ENCODE measurements at regions not wholly inside any gene's neighbourhood (a gene's known extent, or its start where the extent isn't known, plus 50 kb on each side); places are given as distances from the start of the nearest gene placed in this dataset.

DNA sequence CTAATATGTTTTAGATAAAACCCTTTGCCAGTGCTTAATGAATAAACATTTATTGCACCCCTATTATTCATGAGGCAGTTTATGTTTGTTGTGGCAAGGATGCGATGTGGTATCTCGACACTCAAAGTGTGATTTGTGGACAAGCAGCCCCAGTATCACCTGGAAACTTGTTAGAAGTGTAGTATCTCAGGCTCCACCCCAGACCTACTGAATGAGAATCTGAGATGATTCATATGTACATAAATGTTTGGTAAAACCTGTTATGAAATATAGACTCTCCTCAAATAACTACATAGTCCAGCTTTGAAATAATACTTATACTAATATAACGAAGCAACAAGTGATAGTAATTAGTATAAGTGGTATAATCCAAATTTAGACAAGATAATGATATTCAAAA is 914.8 kb downstream of the TUSC7 start:
- Mint-ChIP-seq H3K9me3 (peaks cover 20% of the 10 kb centered on the region), H3K36me3 (no peaks in the 10 kb centered on the region)

GRCh38 chr3:117625174-117625573 is 915.6 kb downstream of the TUSC7 start:
- H3K36me3 Mint-ChIP-seq, result no peaks in the 10 kb centered on the region
- peaks cover 23% of the 10 kb centered on the region for H3K9me3 Mint-ChIP-seq
- H3K4me3 Mint-ChIP-seq, result no peak overlapping the region
- no peak overlapping the region for H3K27ac Mint-ChIP-seq
- ATAC-seq (no peak), DNase-seq (ENCODE audit: low spot score in 2 of 2) (no peak)
- H3K4me1 Mint-ChIP-seq, result no peaks in the 10 kb centered on the region

More for the DNA sequence above, 914.8 kb downstream of the TUSC7 start:
- Mint-ChIP-seq H3K4me3 (no peak overlapping the region), H3K4me1 (no peaks in the 10 kb centered on the region), H3K27ac (no peak overlapping the region)
- DNase-seq (ENCODE audit: low spot score in 2 of 2), result no peak
- no peak for ATAC-seq

GRCh38 chr3:117626577-117626976 is 917.0 kb downstream of the TUSC7 start:
- Mint-ChIP-seq H3K36me3 (no peaks in the 10 kb centered on the region), H3K9me3 (peaks cover 23% of the 10 kb centered on the region), H3K27ac (no peak overlapping the region), H3K4me3 (no peak overlapping the region), H3K4me1 (no peaks in the 10 kb centered on the region)
- DNase-seq (ENCODE audit: low spot score in 2 of 2) (no peak), ATAC-seq (no peak)

- no peak overlapping the region for H3K27ac Mint-ChIP-seq
- no peaks in the 10 kb centered on the region for H3K4me1 Mint-ChIP-seq
- DNase-seq (ENCODE audit: low spot score in 2 of 2), result no peak
- ATAC-seq, result no peak
- no peaks in the 10 kb centered on the region for H3K36me3 Mint-ChIP-seq
- H3K4me3 Mint-ChIP-seq, result no peak overlapping the region
- peaks cover 16% of the 10 kb centered on the region for H3K9me3 Mint-ChIP-seq
These were observed 919.3 kb downstream of the TUSC7 start for GRCh38 chr3:117628823-117629291.

DNA sequence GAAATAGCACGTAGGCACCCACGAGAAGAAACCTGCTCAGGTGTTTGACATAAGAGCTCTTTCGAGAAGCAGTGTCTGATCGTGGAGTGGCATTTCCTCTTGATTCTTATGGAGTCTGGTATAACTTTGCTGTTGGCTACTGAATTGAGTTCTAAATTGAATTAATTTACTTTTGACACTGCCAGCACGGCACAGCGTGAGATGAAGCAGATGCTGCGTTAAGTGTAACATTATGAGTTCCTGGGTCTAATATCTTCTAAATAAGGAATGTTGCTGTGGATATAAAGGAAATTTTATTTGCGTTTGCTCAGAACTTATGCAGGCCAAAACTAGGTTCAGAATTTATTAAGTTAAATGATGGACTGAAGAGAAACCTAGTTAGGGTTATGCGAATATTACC is 919.9 kb downstream of the TUSC7 start:
- Mint-ChIP-seq H3K27ac (no peak overlapping the region), H3K36me3 (no peaks in the 10 kb centered on the region)
- no peak for DNase-seq (ENCODE audit: low spot score in 2 of 2)

GRCh38 chr3:117630469-117630868 is 920.9 kb downstream of the TUSC7 start:
- no peaks in the 10 kb centered on the region for H3K36me3 Mint-ChIP-seq
- H3K9me3 Mint-ChIP-seq, result peaks cover 21% of the 10 kb centered on the region
- no peak overlapping the region for H3K4me3 Mint-ChIP-seq
- no peak overlapping the region for H3K27ac Mint-ChIP-seq
- ATAC-seq (no peak), DNase-seq (ENCODE audit: low spot score in 2 of 2) (no peak)
- H3K4me1 Mint-ChIP-seq, result no peaks in the 10 kb centered on the region

More for the DNA sequence above, 919.9 kb downstream of the TUSC7 start:
- Mint-ChIP-seq H3K4me3 (no peak overlapping the region), H3K4me1 (no peaks in the 10 kb centered on the region), H3K9me3 (peaks cover 16% of the 10 kb centered on the region)
- no peak for ATAC-seq

DNA sequence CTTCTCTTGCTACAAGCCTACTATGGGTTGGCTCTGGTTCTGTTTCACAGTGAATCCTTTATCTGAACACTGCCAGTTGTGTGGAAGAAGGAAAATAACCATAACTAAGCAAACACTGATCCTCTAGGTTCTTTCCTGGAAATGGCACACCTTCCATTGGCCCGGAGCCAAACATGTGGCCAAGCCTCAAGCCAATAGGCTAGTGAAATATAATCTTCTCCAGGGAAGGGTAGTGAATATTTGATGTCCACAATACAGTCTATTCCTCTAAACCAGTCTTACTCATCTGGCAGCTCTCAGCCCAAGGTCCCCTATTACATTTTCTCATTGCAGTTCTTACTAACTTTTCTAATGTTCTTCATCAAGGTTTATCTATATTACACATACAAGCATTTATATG is 921.3 kb downstream of the TUSC7 start:
- no peaks in the 10 kb centered on the region for H3K4me1 Mint-ChIP-seq
- H3K27ac Mint-ChIP-seq, result no peak overlapping the region
- no peaks in the 10 kb centered on the region for H3K36me3 Mint-ChIP-seq
- no peak overlapping the region for H3K4me3 Mint-ChIP-seq
- DNase-seq (ENCODE audit: low spot score in 2 of 2) (no peak), ATAC-seq (no peak)
- H3K9me3 Mint-ChIP-seq, result peaks cover 21% of the 10 kb centered on the region

GRCh38 chr3:117631781-117632180 is 922.2 kb downstream of the TUSC7 start:
- no peak for ATAC-seq
- Mint-ChIP-seq H3K4me1 (no peaks in the 10 kb centered on the region), H3K4me3 (no peak overlapping the region), H3K9me3 (peaks cover 18% of the 10 kb centered on the region), H3K27ac (no peak overlapping the region), H3K36me3 (no peaks in the 10 kb centered on the region)
- no peak for DNase-seq (ENCODE audit: low spot score in 2 of 2)

DNA sequence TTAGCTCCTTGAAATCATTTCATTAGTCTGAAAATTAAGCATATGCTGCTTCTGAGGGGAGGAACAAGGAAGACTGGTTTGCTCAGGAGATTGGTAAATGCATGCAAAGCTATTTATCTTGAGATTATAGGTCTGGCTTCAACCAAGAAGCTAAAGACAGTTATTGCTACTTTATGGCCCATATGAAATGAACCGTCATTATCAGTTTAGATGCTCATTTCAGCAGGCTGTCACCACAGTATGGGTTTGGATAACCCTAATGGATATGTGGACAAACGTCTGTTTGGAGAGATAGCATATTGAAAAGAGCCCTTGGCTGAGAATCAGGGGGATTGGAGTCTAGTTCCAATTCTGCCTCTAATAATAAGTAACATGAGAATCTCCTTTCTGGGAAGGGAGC is 922.6 kb downstream of the TUSC7 start:
- DNase-seq (ENCODE audit: low spot score in 2 of 2) (no peak), ATAC-seq (no peak)
- Mint-ChIP-seq H3K4me1 (no peaks in the 10 kb centered on the region), H3K9me3 (peaks cover 18% of the 10 kb centered on the region), H3K27ac (no peak overlapping the region), H3K4me3 (no peak overlapping the region), H3K36me3 (no peaks in the 10 kb centered on the region)

- H3K36me3 Mint-ChIP-seq, result no peaks in the 10 kb centered on the region
- DNase-seq (ENCODE audit: low spot score in 2 of 2), result no peak
- H3K4me3 Mint-ChIP-seq, result no peak overlapping the region
- peaks cover 17% of the 10 kb centered on the region for H3K9me3 Mint-ChIP-seq
- ATAC-seq, result no peak
- H3K4me1 Mint-ChIP-seq, result no peaks in the 10 kb centered on the region
- no peak overlapping the region for H3K27ac Mint-ChIP-seq
These were observed 923.6 kb downstream of the TUSC7 start for GRCh38 chr3:117633207-117633606.

GRCh38 chr3:117637666-117638065 is 928.1 kb downstream of the TUSC7 start:
- H3K36me3 Mint-ChIP-seq, result no peaks in the 10 kb centered on the region
- no peak for ATAC-seq

GRCh38 chr3:117644203-117644602 is 934.6 kb downstream of the TUSC7 start:
- no peaks in the 10 kb centered on the region for H3K36me3 Mint-ChIP-seq
- H3K27ac Mint-ChIP-seq, result no peak overlapping the region
- H3K9me3 Mint-ChIP-seq, result peaks cover 16% of the 10 kb centered on the region
- H3K4me3 Mint-ChIP-seq, result no peak overlapping the region
- DNase-seq (ENCODE audit: low spot score in 2 of 2) (no peak), ATAC-seq (no peak)
- H3K4me1 Mint-ChIP-seq, result no peaks in the 10 kb centered on the region

More at GRCh38 chr3:117637666-117638065, 928.1 kb downstream of the TUSC7 start:
- Mint-ChIP-seq H3K4me1 (no peaks in the 10 kb centered on the region), H3K27ac (no peak overlapping the region), H3K9me3 (peaks cover 19% of the 10 kb centered on the region), H3K4me3 (no peak overlapping the region)
- no peak for DNase-seq (ENCODE audit: low spot score in 2 of 2)

GRCh38 chr3:117645561-117646242 is 936.1 kb downstream of the TUSC7 start:
- H3K27ac Mint-ChIP-seq, result no peak overlapping the region
- peaks cover 20% of the 10 kb centered on the region for H3K9me3 Mint-ChIP-seq
- no peaks in the 10 kb centered on the region for H3K36me3 Mint-ChIP-seq
- no peak for DNase-seq (ENCODE audit: low spot score in 2 of 2)
- no peaks in the 10 kb centered on the region for H3K4me1 Mint-ChIP-seq
- no peak overlapping the region for H3K4me3 Mint-ChIP-seq
- ATAC-seq, result no peak

DNA sequence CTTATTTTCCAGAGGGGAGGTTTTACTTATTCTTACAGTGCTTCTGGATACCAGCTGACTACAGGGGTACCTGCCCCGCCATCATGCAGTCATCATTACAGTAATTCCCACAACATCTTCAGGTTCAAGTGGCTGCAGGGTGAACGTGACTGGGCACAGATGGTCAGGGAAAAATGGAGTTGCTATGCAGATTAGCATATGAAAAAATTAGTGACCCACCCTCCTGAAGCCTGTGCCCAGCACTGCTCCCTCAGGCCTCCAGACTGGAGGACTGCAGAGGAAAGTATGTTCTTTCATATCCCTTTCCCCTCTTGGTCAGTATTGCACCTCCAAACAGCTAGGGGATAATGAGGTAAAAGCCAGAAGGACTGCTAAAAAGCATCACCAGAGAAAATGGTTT is 937.9 kb downstream of the TUSC7 start:
- ATAC-seq, result no peak
- no peaks in the 10 kb centered on the region for H3K4me1 Mint-ChIP-seq
- no peak overlapping the region for H3K27ac Mint-ChIP-seq
- H3K4me3 Mint-ChIP-seq, result no peak overlapping the region
- peaks cover 12% of the 10 kb centered on the region for H3K9me3 Mint-ChIP-seq
- no peak for DNase-seq (ENCODE audit: low spot score in 2 of 2)
- no peaks in the 10 kb centered on the region for H3K36me3 Mint-ChIP-seq

DNA sequence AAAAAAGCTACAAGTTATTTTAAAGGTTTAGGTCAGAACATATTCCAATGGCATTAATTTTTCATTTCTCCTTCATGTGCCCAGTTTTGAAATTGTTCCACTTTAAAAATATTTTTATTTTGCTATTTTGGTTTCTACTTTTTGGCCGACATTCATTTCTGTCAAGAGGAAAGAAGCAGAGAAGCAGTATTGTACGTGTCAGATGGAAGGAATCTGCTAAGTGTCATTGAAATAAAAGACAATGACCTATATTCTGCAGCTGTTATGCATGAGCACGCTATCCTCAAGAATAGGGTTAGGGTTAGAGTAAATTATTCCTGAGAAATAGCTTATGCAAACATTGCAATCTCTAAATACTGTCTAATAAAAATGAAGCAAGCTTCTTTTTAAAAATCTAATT is 941.7 kb downstream of the TUSC7 start:
- no peak overlapping the region for H3K4me3 Mint-ChIP-seq
- no peaks in the 10 kb centered on the region for H3K4me1 Mint-ChIP-seq
- no peak for ATAC-seq
- H3K27ac Mint-ChIP-seq, result no peak overlapping the region
- H3K36me3 Mint-ChIP-seq, result no peaks in the 10 kb centered on the region
- no peak for DNase-seq (ENCODE audit: low spot score in 2 of 2)
- H3K9me3 Mint-ChIP-seq, result peaks cover 15% of the 10 kb centered on the region

DNA sequence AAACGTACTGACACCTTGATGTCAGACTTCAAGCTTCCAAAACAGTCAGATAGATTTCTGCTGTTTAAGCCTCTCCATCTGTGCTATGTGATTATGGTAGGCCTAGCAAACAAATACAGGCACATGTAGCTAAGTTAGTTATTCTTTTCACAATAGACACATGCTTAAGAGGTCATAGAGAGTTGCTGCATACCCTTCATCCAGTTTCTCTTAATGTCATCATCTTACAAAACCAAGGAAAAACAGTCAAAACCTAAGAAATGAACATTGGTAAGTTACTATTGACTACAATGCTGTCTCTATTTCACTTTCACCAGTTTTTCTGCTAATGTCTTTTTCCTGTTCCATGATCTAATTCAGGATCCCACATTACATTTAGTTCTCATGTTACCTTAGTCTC is 946.8 kb downstream of the TUSC7 start:
- H3K27ac Mint-ChIP-seq, result no peak overlapping the region
- no peaks in the 10 kb centered on the region for H3K36me3 Mint-ChIP-seq
- ATAC-seq, result no peak

More for the DNA sequence above, 946.8 kb downstream of the TUSC7 start:
- Mint-ChIP-seq H3K4me3 (no peak overlapping the region), H3K4me1 (no peaks in the 10 kb centered on the region), H3K9me3 (peaks cover 18% of the 10 kb centered on the region)
- no peak for DNase-seq (ENCODE audit: low spot score in 2 of 2)

Data from stimulated activated effector memory CD8-positive, alpha-beta T cell treated with anti-CD3 and anti-CD28 coated beads, Interleukin-12 subunit alpha, Interleukin-12 subunit beta, amount 100 ng/mL, for 72 hours (primary cell).